Mesendoderm (in vitro differentiated cells): ENCODE measurements at regions not wholly inside any gene's neighbourhood (a gene's known extent, or its start where the extent isn't known, plus 50 kb on each side); places are given as distances from the start of the nearest gene placed in this dataset.

Experiments
- DNase-seq: peaks from one replicate; pipeline ENCODE4 v3.0.0; 2013
- H2AK5ac ChIP-seq: 2 replicates; pipeline ENCODE4 v1.6.1; 2013; ENCODE audit warnings: low read length, inconsistent platforms
- H2BK120ac ChIP-seq: 2 replicates; pipeline ENCODE4 v1.6.1; 2013; ENCODE audit warnings: low read depth, mild to moderate bottlenecking, low read length, moderate library complexity, mixed read lengths
- H2BK15ac ChIP-seq: replicated peaks from 2 replicates; pipeline ENCODE4 v1.6.1; 2013; ENCODE audit warnings: low read depth, mild to moderate bottlenecking, moderate library complexity
- H2BK5ac ChIP-seq: 2 replicates; pipeline ENCODE4 v1.6.1; 2013; ENCODE audit warnings: low read length, inconsistent platforms
- H3K18ac ChIP-seq: 2 replicates; pipeline ENCODE4 v1.6.1; 2013; ENCODE audit warnings: mild to moderate bottlenecking, low read length, mixed read lengths
- H3K23ac ChIP-seq: one replicate; pipeline ENCODE4 v1.6.1; 2013; ENCODE audit warnings: low read length
- H3K27ac ChIP-seq: 2 replicates; pipeline ENCODE4 v1.5.1; 2013; ENCODE audit warnings: low read depth, mild to moderate bottlenecking, inconsistent platforms, low read length, moderate library complexity
- H3K27me3 ChIP-seq: 2 replicates; pipeline ENCODE4 v1.6.1; 2013; ENCODE audit warnings: low read length, control low read depth, mild to moderate bottlenecking, inconsistent platforms; ENCODE audit not compliant: insufficient read depth, poor library complexity
- H3K36me3 ChIP-seq: 2 replicates; pipeline ENCODE4 v1.6.1; 2013; ENCODE audit warnings: low read length, inconsistent platforms; ENCODE audit not compliant: control insufficient read depth, insufficient read depth
- H3K4ac ChIP-seq: one replicate; pipeline ENCODE4 v1.6.1; 2013; ENCODE audit warnings: low read depth, mild to moderate bottlenecking, low read length, moderate library complexity
- H3K4me1 ChIP-seq: 2 replicates; pipeline ENCODE4 v1.6.1; 2013; ENCODE audit warnings: low read depth, low read length, inconsistent platforms; ENCODE audit not compliant: control insufficient read depth
- H3K4me2 ChIP-seq: 2 replicates; pipeline ENCODE4 v1.6.1; 2013; ENCODE audit warnings: low read length
- H3K4me3 ChIP-seq: 2 replicates; pipeline ENCODE4 v1.5.1; 2013; ENCODE audit warnings: mild to moderate bottlenecking, low read length
- H3K56ac ChIP-seq: one replicate; pipeline ENCODE4 v1.6.1; 2013; ENCODE audit warnings: low read length
- H3K79me1 ChIP-seq: 2 replicates; pipeline ENCODE4 v1.6.1; 2013; ENCODE audit warnings: low read length, inconsistent platforms
- H3K79me2 ChIP-seq: 2 replicates; pipeline ENCODE4 v1.6.1; 2013; ENCODE audit warnings: mild to moderate bottlenecking, low read length; ENCODE audit not compliant: control insufficient read depth, insufficient read depth
- H3K9ac ChIP-seq: 2 replicates; pipeline ENCODE4 v1.6.1; 2013; ENCODE audit warnings: low read length, inconsistent platforms
- H4K5ac ChIP-seq: one replicate; pipeline ENCODE4 v1.6.1; 2013; ENCODE audit warnings: low read length
- H4K8ac ChIP-seq: one replicate; pipeline ENCODE4 v1.6.1; 2013; ENCODE audit warnings: low read depth, mild to moderate bottlenecking, control low read depth, low read length, moderate library complexity
- WGBS: extraction: QIAGEN DNeasy Blood & Tissue Kit; methylation state at CpG from one replicate; pipeline ENCODE4 v1.1.7; 2013; ENCODE audit warnings: low lambda C conversion rate, missing lambda C conversion rate; ENCODE audit not compliant: insufficient coverage; ENCODE audit errors: extremely low coverage; 5-methylcytosine and 5-hydroxymethylcytosine counted together

DNA sequence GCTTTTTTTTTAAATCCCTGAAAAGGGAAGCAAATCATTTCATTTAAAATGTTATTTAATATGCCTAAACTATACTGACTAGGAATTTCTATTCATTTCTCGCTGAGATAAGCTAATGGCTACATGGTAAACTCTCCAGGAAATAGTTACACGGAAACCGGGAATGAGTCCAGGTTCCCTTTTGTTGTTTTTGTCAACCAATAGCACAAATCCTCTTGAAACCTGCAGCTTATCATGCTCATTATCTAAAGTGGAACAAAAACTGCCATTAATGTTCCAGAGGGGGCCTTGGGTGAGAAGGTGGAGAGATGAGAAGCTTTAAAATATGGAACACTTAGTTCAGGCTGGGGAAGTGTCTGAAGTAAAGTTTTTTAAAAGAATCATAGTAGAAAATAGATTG is 113.5 kb upstream of the ALCAM start:
- no CpG with 5 or more reads among the region's 3 CpGs for WGBS
- no peak overlapping the region for H3K4me3 ChIP-seq
- H3K79me1 ChIP-seq, result no peaks in the 10 kb centered on the region
- H3K18ac ChIP-seq, result no peak overlapping the region
- H3K56ac ChIP-seq, result no peak overlapping the region
- no peaks in the 10 kb centered on the region for H3K36me3 ChIP-seq
- H3K79me2 ChIP-seq, result no peaks in the 10 kb centered on the region
- no peak overlapping the region for H3K9ac ChIP-seq
- H3K27me3 ChIP-seq, result no peaks in the 10 kb centered on the region
- no peak overlapping the region for H3K23ac ChIP-seq
- no peak overlapping the region for H2AK5ac ChIP-seq
- H3K27ac ChIP-seq, result no peak overlapping the region
- peak; percentile 1 for DNase-seq
- H4K8ac ChIP-seq, result no peak overlapping the region
- H2BK120ac ChIP-seq, result no peak overlapping the region
- H3K4me2 ChIP-seq, result no peak overlapping the region
- H4K5ac ChIP-seq, result no peak overlapping the region
- H2BK15ac ChIP-seq, result no peak overlapping the region
- no peak overlapping the region for H2BK5ac ChIP-seq
- no peaks in the 10 kb centered on the region for H3K4me1 ChIP-seq
- no peak overlapping the region for H3K4ac ChIP-seq

DNA sequence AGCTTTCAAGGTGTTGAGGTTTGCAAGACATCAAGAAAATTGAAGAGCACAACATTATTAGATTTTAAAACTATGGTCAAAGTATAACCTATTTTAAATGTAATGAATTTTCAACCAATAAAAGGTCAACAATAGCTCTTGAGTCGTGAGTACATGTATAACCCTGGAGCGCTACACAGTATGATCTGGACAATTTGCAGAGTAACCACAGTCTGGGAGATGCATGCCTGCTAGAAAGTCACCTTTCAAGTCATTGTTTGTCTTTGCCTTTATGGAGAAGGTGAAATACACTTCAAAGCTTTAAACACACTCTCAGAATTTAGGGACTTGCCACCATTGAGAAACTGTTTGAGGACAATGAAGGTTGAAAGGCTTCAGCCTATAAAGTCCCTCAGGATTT is 112.6 kb upstream of the ALCAM start:
- Histone ChIP-seq H2BK15ac (no peak overlapping the region), H2AK5ac (no peak overlapping the region), H3K4me1 (no peaks in the 10 kb centered on the region), H3K56ac (no peak overlapping the region), H3K4ac (no peak overlapping the region), H3K9ac (no peak overlapping the region), H2BK5ac (no peak overlapping the region), H3K27ac (no peak overlapping the region), H3K18ac (no peak overlapping the region), H2BK120ac (no peak overlapping the region), H3K79me1 (no peaks in the 10 kb centered on the region), H3K27me3 (no peaks in the 10 kb centered on the region), H3K4me3 (no peak overlapping the region), H3K4me2 (no peak overlapping the region), H4K8ac (no peak overlapping the region), H3K36me3 (no peaks in the 10 kb centered on the region), H3K23ac (no peak overlapping the region), H4K5ac (no peak overlapping the region), H3K79me2 (no peaks in the 10 kb centered on the region)
- no CpG with 5 or more reads among the region's 2 CpGs for whole genome bisulfite sequencing
- DNase-seq, result no peak

DNA sequence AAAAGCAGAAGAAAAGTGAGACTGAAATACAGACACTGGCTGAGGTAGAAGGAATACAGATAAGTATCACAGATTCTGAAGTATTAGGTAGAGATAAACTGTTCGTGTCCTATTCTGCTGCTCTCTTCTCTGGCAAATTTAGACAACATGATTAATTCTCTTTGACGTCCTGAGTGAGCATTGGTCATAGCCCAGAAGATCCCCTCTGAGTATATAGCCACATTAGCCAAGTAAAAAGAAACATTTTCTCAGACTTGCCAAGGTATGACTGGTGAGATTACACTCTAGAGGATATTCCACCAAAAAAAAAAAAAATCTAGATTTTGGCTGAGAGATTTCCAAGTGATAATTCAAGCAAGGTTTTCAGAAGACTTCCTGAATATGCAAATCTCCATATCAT is 111.4 kb upstream of the ALCAM start:
- Histone ChIP-seq H3K79me1 (no peaks in the 10 kb centered on the region), H3K4me1 (no peaks in the 10 kb centered on the region), H3K9ac (no peak overlapping the region), H2BK120ac (no peak overlapping the region), H2BK15ac (no peak overlapping the region), H2AK5ac (no peak overlapping the region), H3K4ac (no peak overlapping the region), H3K27me3 (no peaks in the 10 kb centered on the region), H3K18ac (no peak overlapping the region), H3K4me3 (no peak overlapping the region), H3K79me2 (no peaks in the 10 kb centered on the region), H2BK5ac (no peak overlapping the region), H3K4me2 (no peak overlapping the region), H3K27ac (no peak overlapping the region), H4K8ac (no peak overlapping the region), H3K36me3 (no peaks in the 10 kb centered on the region), H3K56ac (no peak overlapping the region), H3K23ac (no peak overlapping the region), H4K5ac (no peak overlapping the region)
- WGBS, result no CpG with 5 or more reads among the region's 2 CpGs
- DNase-seq, result no peak

DNA sequence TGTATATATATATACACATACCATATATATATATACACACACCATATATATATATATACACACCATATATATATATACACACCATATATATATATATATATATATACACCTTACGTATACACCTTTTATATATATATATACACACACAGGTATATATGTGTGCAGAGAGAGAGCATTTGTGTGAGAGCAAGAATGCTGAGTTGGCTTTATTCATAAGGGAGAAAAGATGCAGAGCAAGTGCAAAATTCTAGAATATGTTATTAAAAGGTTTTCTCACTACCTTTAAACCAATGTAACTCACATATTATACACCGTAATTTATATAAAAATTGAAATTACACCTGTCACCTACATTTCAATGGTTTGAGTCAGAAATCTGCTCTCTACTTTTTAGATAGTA is 107.2 kb upstream of the ALCAM start:
- Histone ChIP-seq H3K79me1 (no peaks in the 10 kb centered on the region), H2AK5ac (no peak overlapping the region), H2BK120ac (no peak overlapping the region), H3K56ac (no peak overlapping the region), H3K4me1 (no peaks in the 10 kb centered on the region), H3K4me2 (no peak overlapping the region), H3K9ac (no peak overlapping the region), H3K27me3 (no peaks in the 10 kb centered on the region), H3K4ac (no peak overlapping the region), H3K79me2 (no peaks in the 10 kb centered on the region), H2BK5ac (no peak overlapping the region), H3K27ac (no peak overlapping the region), H3K18ac (no peak overlapping the region), H3K4me3 (no peak overlapping the region), H2BK15ac (no peak overlapping the region), H4K8ac (no peak overlapping the region), H4K5ac (no peak overlapping the region), H3K23ac (no peak overlapping the region), H3K36me3 (no peaks in the 10 kb centered on the region)
- no CpG with 5 or more reads among the region's 2 CpGs for WGBS
- no peak for DNase-seq

DNA sequence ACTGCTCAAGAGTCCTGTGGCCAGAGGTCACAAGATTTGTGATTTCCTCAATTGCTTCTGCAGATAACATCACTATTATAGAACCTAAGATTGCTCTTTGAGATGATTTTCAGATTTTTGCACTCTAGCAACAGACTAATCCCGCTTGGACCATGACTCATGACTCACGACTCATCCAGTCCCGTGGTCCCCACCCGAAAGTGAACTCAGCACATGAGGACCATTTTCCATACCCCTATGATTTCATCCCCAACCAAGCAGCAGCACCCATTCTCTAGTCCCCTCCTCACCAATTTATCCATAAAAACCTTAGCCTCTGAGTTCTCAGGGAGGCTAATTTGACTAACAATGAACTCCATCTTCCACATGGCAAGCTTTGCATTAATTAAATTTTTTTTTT is 106.3 kb upstream of the ALCAM start:
- WGBS, result no CpG with 5 or more reads among the region's 4 CpGs
- Histone ChIP-seq H3K4me3 (no peak overlapping the region), H3K79me2 (no peaks in the 10 kb centered on the region), H3K18ac (no peak overlapping the region), H4K8ac (no peak overlapping the region), H2BK120ac (no peak overlapping the region), H3K27me3 (no peaks in the 10 kb centered on the region), H3K4me2 (no peak overlapping the region), H3K23ac (no peak overlapping the region), H2BK5ac (no peak overlapping the region), H3K4ac (no peak overlapping the region), H3K36me3 (no peaks in the 10 kb centered on the region), H3K9ac (no peak overlapping the region), H3K27ac (no peak overlapping the region), H4K5ac (no peak overlapping the region), H3K56ac (no peak overlapping the region), H3K79me1 (no peaks in the 10 kb centered on the region), H2BK15ac (no peak overlapping the region), H3K4me1 (no peaks in the 10 kb centered on the region), H2AK5ac (no peak overlapping the region)
- no peak for DNase-seq

DNA sequence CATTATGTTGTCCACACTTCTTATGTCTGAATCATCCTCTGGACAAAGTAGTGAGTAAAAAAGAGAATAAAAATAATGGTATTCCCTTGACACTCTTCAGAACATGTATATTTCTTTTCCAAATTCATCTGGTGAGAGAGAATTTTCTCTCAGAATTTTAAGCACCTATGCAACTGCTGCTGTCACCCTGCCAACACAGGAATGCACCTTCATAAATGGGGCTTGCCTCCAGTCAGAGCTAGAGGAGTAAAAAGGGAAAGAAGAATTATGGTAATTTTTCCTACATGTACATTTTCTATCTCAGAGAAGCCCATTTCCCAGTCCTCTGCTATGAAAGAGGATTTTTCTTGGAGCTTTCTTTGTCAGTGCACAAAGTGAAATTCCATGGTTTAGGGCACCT is 92.2 kb upstream of the ALCAM start:
- Histone ChIP-seq H3K18ac (no peak overlapping the region), H3K36me3 (no peaks in the 10 kb centered on the region), H3K27me3 (no peaks in the 10 kb centered on the region), H4K8ac (no peak overlapping the region), H3K23ac (no peak overlapping the region), H3K4me3 (no peak overlapping the region), H3K4ac (no peak overlapping the region), H3K27ac (no peak overlapping the region), H3K9ac (no peak overlapping the region), H2AK5ac (no peak overlapping the region), H2BK15ac (no peak overlapping the region), H3K56ac (no peak overlapping the region), H2BK120ac (no peak overlapping the region), H3K79me2 (no peaks in the 10 kb centered on the region), H4K5ac (no peak overlapping the region), H3K79me1 (no peaks in the 10 kb centered on the region), H3K4me2 (no peak overlapping the region), H3K4me1 (no peaks in the 10 kb centered on the region), H2BK5ac (no peak overlapping the region)
- no peak for DNase-seq
